GM18909 (cell line): ENCODE measurements at regions not wholly inside any gene's neighbourhood (a gene's known extent, or its start where the extent isn't known, plus 50 kb on each side); places are given as distances from the start of the nearest gene placed in this dataset.

Experiments
- ATAC-seq: cut with Tn5 transposase; IDR thresholded peaks from one replicate; pipeline ENCODE4 v1.9.1; 2021; ENCODE audit warnings: mild to moderate bottlenecking; ENCODE audit not compliant: unreplicated experiment, poor library complexity

- no peak for ATAC-seq
Observed at GRCh38 chr3:99159220-99159762, 257.8 kb upstream of the DCBLD2 start.

GRCh38 chr3:99145031-99145430, 243.5 kb upstream of the DCBLD2 start:
- ATAC-seq, result no peak

- no peak for ATAC-seq
Observed at GRCh38 chr3:99143493-99143892, 242.0 kb upstream of the DCBLD2 start.

- no peak for ATAC-seq
Observed at GRCh38 chr3:99134986-99135385, 233.5 kb upstream of the DCBLD2 start.

GRCh38 chr3:99131876-99132275, 230.4 kb upstream of the DCBLD2 start:
- no peak for ATAC-seq

- ATAC-seq, result no peak
Observed at GRCh38 chr3:99128725-99129505, 227.4 kb upstream of the DCBLD2 start.

- ATAC-seq, result no peak
Observed at GRCh38 chr3:99128235-99128634, 226.7 kb upstream of the DCBLD2 start.

- ATAC-seq, result no peak
Observed at GRCh38 chr3:99126316-99126715, 224.8 kb upstream of the DCBLD2 start.

- ATAC-seq, result no peak
Observed at GRCh38 chr3:99119385-99119784, 217.9 kb upstream of the DCBLD2 start.

- no peak for ATAC-seq
Observed at GRCh38 chr3:99118381-99118780, 216.9 kb upstream of the DCBLD2 start.

GRCh38 chr3:99114565-99115291, 213.2 kb upstream of the DCBLD2 start:
- no peak for ATAC-seq

- peak; percentile 41 for ATAC-seq
Observed at GRCh38 chr3:99111235-99111634, 209.7 kb upstream of the DCBLD2 start.

GRCh38 chr3:99110401-99110800, 208.9 kb upstream of the DCBLD2 start:
- ATAC-seq, result no peak

GRCh38 chr3:99108508-99108907, 207.0 kb upstream of the DCBLD2 start:
- ATAC-seq, result no peak

GRCh38 chr3:99094606-99095005, 193.1 kb upstream of the DCBLD2 start:
- no peak for ATAC-seq

- ATAC-seq, result no peak
Observed at GRCh38 chr3:99087277-99087676, 185.8 kb upstream of the DCBLD2 start.

- ATAC-seq, result no peak
Observed at GRCh38 chr3:99084826-99085225, 183.3 kb upstream of the DCBLD2 start.

GRCh38 chr3:99084156-99084555, 182.7 kb upstream of the DCBLD2 start:
- ATAC-seq, result no peak

- no peak for ATAC-seq
Observed at GRCh38 chr3:99071096-99071495, 169.6 kb upstream of the DCBLD2 start.

GRCh38 chr3:99069973-99070372, 168.5 kb upstream of the DCBLD2 start:
- ATAC-seq, result no peak

GRCh38 chr3:99066863-99067262, 165.4 kb upstream of the DCBLD2 start:
- ATAC-seq, result no peak
